AG09319 (cell line): ENCODE measurements at regions not wholly inside any gene's neighbourhood (a gene's known extent, or its start where the extent isn't known, plus 50 kb on each side); places are given as distances from the start of the nearest gene placed in this dataset.

ENCODE experiments used
- DNase-seq: peaks from one replicate; pipeline ENCODE4 v3.0.0-alpha.2; 2010; ENCODE audit warnings: low read depth; ENCODE audit errors: extremely low read depth
- CTCF ChIP-seq: IDR thresholded peaks from 2 replicates; pipeline ENCODE4 v1.5.1; 2011; ENCODE audit warnings: low read depth, mild to moderate bottlenecking, inconsistent platforms, low read length, moderate library complexity

GRCh38 chr13:79799059-79799867 is 318.3 kb downstream of the NDFIP2 start:
- no peak for TF ChIP-seq CTCF
- no peak for DNase-seq

GRCh38 chr13:79796136-79796535 is 315.2 kb downstream of the NDFIP2 start:
- DNase-seq: no peak
- no peak for TF ChIP-seq CTCF

GRCh38 chr13:79794931-79795330 is 314.0 kb downstream of the NDFIP2 start:
- no peak for DNase-seq
- no peak for TF ChIP-seq CTCF

- no peak for TF ChIP-seq CTCF
- DNase-seq: no peak
Observed at GRCh38 chr13:79792716-79793115, 311.8 kb downstream of the NDFIP2 start.

GRCh38 chr13:79791471-79792042 is 310.6 kb downstream of the NDFIP2 start:
- TF ChIP-seq CTCF: no peak
- DNase-seq: no peak

- no peak for DNase-seq
- no peak for TF ChIP-seq CTCF
Observed at GRCh38 chr13:79786176-79786575, 305.2 kb downstream of the NDFIP2 start.

GRCh38 chr13:79782541-79783205 is 301.7 kb downstream of the NDFIP2 start:
- TF ChIP-seq CTCF: no peak
- DNase-seq: no peak
